GM13976 (cell line): ENCODE measurements at regions not wholly inside any gene's neighbourhood (a gene's known extent, or its start where the extent isn't known, plus 50 kb on each side); places are given as distances from the start of the nearest gene placed in this dataset.

Experiments used
- DNase-seq: peaks from one replicate; pipeline ENCODE4 v3.0.0; 2012; ENCODE audit warnings: low spot score
- in situ Hi-C: fragments of 300-500 bp; cut with MboI; formaldehyde crosslinking; loops from one replicate; pipeline ENCODE4 v1.12.0; 2022; ENCODE audit warnings: low sequenced_read_pairs, mixed read lengths, inconsistent platforms; ENCODE audit not compliant: unreplicated experiment
- TF ChIP-seq, protein P1 (sequence below): IDR thresholded peaks from 2 replicates; pipeline ENCODE4 v1.5.1; 2012; ENCODE audit warnings: borderline replicate concordance, mild to moderate bottlenecking; ENCODE audit not compliant: insufficient read depth; ENCODE audit errors: extremely low read depth, missing control alignments, control extremely low read depth

DNA sequence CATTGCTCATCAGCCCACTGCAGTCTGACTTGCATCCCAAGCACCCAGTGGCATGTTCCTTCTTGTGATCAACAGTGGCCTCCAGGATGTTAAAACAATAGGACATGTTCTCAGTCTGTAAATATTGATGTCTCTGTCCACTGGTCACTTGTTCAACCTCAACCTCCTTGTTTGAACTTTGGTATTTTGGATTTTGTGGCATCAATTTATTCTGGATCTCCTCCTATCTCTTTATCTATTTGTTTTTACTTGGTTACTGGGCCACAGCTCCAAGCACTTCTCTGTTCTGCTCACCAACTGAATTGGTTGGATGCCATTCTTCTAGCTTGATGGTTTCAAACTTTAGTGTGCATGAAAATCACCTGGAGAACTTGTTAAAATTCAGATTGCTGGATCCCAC is 1414.8 kb upstream of the CELF4 start:
- TF ChIP-seq, protein P1, sequence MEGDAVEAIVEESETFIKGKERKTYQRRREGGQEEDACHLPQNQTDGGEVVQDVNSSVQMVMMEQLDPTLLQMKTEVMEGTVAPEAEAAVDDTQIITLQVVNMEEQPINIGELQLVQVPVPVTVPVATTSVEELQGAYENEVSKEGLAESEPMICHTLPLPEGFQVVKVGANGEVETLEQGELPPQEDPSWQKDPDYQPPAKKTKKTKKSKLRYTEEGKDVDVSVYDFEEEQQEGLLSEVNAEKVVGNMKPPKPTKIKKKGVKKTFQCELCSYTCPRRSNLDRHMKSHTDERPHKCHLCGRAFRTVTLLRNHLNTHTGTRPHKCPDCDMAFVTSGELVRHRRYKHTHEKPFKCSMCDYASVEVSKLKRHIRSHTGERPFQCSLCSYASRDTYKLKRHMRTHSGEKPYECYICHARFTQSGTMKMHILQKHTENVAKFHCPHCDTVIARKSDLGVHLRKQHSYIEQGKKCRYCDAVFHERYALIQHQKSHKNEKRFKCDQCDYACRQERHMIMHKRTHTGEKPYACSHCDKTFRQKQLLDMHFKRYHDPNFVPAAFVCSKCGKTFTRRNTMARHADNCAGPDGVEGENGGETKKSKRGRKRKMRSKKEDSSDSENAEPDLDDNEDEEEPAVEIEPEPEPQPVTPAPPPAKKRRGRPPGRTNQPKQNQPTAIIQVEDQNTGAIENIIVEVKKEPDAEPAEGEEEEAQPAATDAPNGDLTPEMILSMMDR = no peak
- in situ Hi-C loops = no loop called here
- no peak for DNase-seq

- DNase-seq = no peak
- TF ChIP-seq, protein P1 = no peak
- in situ Hi-C loops = no loop called here
These were observed 1407.0 kb upstream of the CELF4 start for GRCh38 chr18:38972571-38972970.

DNA sequence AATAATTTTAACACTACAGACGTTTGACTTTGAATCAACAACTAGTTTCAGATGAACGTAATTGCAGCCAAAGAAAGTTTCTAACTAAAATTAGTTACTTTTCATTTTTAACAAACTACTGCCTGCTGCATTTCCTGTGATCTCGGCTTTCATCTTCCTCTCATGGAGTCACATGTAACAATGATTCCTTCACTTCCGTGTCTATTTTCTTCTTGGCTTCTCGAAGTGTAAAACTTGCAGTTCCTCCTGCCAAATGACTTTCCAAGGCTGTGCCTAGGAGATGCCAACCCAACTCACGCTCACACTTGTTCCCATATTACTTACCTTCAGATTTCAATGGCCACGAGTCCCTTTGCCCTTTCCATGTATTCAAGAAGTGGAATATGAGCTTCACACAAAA is 1406.3 kb upstream of the CELF4 start:
- no peak for DNase-seq
- TF ChIP-seq, protein P1 = no peak
- in situ Hi-C loops = no loop called here

- in situ Hi-C loops = no loop called here
- DNase-seq = no peak
- TF ChIP-seq, protein P1 = no peak
These were observed 1401.2 kb upstream of the CELF4 start for GRCh38 chr18:38966841-38967240.

DNA sequence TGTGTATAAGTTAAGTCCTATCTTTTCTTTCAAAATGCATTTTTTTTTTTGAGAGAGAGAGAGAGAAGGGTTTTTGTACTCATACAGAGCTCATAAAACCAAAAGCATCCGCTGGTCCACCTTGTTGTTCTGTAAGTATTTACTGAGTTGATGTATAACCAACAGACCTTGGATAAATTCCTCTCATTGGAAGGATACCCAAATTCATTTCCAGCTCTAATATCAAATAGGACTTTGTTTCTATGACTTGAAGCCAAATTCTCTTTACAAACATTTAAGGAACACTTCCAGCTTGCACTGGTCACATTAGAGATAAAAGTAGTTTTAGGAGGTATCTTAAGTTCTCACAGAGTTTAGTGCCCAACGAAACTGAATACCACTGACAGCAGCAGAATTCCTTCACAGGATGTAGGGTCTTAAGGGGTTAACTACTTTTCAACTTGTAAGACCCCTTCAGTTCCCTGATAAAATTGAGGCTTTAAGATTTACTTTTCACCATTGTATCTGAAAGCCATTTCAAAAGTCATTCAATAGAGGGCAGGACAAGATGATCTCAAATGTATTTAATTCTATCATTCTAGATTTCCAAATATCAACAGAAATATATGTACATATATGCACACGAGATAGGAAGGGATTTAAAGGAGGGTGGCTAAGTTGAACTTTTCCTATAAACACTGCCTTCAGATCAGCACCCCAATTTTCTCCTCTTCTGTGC is 1398.5 kb upstream of the CELF4 start:
- DNase-seq = no peak
- in situ Hi-C loops = no loop called here
- TF ChIP-seq, protein P1 = no peak

GRCh38 chr18:38961880-38962279 is 1396.3 kb upstream of the CELF4 start:
- TF ChIP-seq, protein P1 = no peak
- in situ Hi-C loops = no loop called here
- no peak for DNase-seq
